GM19372 (cell line): ENCODE measurements at regions not wholly inside any gene's neighbourhood (a gene's known extent, or its start where the extent isn't known, plus 50 kb on each side); places are given as distances from the start of the nearest gene placed in this dataset.
"Not testable (repeated sequence)": the region's sequence is repeated elsewhere in the genome, so short reads cannot be mapped to it uniquely, and the experiment has no call there.

Experiments
- ATAC-seq: cut with Tn5 transposase; IDR thresholded peaks from one replicate; pipeline ENCODE4 v1.9.1; 2021; ENCODE audit warnings: mild to moderate bottlenecking, low read depth, moderate library complexity; ENCODE audit not compliant: unreplicated experiment

- ATAC-seq: no peak
These were observed 166.8 kb upstream of the CARMIL1 start for GRCh38 chr6:25112322-25112773.

- ATAC-seq: no peak
These were observed 165.7 kb upstream of the CARMIL1 start for GRCh38 chr6:25113436-25113835.

GRCh38 chr6:25118038-25118437, 161.1 kb upstream of the CARMIL1 start:
- ATAC-seq: no peak

GRCh38 chr6:25121186-25121585, 158.0 kb upstream of the CARMIL1 start:
- ATAC-seq: no peak

GRCh38 chr6:25122001-25122400, 157.2 kb upstream of the CARMIL1 start:
- no peak for ATAC-seq

GRCh38 chr6:25122622-25123237, 156.4 kb upstream of the CARMIL1 start:
- ATAC-seq: no peak

GRCh38 chr6:25124216-25124715, 154.9 kb upstream of the CARMIL1 start:
- ATAC-seq: no peak

- ATAC-seq: no peak
These were observed 153.4 kb upstream of the CARMIL1 start for GRCh38 chr6:25125736-25126135.

- ATAC-seq: no peak
These were observed 151.9 kb upstream of the CARMIL1 start for GRCh38 chr6:25127076-25127837.

GRCh38 chr6:25130518-25130917, 148.7 kb upstream of the CARMIL1 start:
- no peak for ATAC-seq

GRCh38 chr6:25132934-25133333, 146.2 kb upstream of the CARMIL1 start:
- ATAC-seq: no peak

- ATAC-seq: no peak
These were observed 145.6 kb upstream of the CARMIL1 start for GRCh38 chr6:25133568-25133967.

- ATAC-seq: no peak
These were observed 142.3 kb upstream of the CARMIL1 start for GRCh38 chr6:25136854-25137253.

GRCh38 chr6:25137480-25137879, 141.7 kb upstream of the CARMIL1 start:
- no peak for ATAC-seq

GRCh38 chr6:25137916-25138232, 141.3 kb upstream of the CARMIL1 start:
- no peak for ATAC-seq

GRCh38 chr6:25138233-25138933, 140.8 kb upstream of the CARMIL1 start:
- peak; percentile 83 for ATAC-seq

- no peak for ATAC-seq
These were observed 140.2 kb upstream of the CARMIL1 start for GRCh38 chr6:25138934-25139415.

- ATAC-seq: not testable (repeated sequence)
These were observed 139.6 kb upstream of the CARMIL1 start for GRCh38 chr6:25139608-25140007.

GRCh38 chr6:25142506-25142905, 136.7 kb upstream of the CARMIL1 start:
- ATAC-seq: no peak

- ATAC-seq: no peak
These were observed 134.3 kb upstream of the CARMIL1 start for GRCh38 chr6:25144919-25145318.

- peak; percentile 99 for ATAC-seq
These were observed 132.0 kb upstream of the CARMIL1 start for GRCh38 chr6:25147223-25147622.
